HG02981 (cell line): ENCODE measurements at regions not wholly inside any gene's neighbourhood (a gene's known extent, or its start where the extent isn't known, plus 50 kb on each side); places are given as distances from the start of the nearest gene placed in this dataset.

Source experiments
- ATAC-seq: cut with Tn5 transposase; IDR thresholded peaks from one replicate; pipeline ENCODE4 v1.9.1; 2021; ENCODE audit warnings: mild to moderate bottlenecking, moderate library complexity; ENCODE audit not compliant: unreplicated experiment

- no peak for ATAC-seq
These were observed 226.0 kb upstream of the TPM1 start for GRCh38 chr15:62816342-62817069.

GRCh38 chr15:62818691-62819090 is 223.9 kb upstream of the TPM1 start:
- no peak for ATAC-seq

- no peak for ATAC-seq
These were observed 221.0 kb upstream of the TPM1 start for GRCh38 chr15:62821384-62822131.

DNA sequence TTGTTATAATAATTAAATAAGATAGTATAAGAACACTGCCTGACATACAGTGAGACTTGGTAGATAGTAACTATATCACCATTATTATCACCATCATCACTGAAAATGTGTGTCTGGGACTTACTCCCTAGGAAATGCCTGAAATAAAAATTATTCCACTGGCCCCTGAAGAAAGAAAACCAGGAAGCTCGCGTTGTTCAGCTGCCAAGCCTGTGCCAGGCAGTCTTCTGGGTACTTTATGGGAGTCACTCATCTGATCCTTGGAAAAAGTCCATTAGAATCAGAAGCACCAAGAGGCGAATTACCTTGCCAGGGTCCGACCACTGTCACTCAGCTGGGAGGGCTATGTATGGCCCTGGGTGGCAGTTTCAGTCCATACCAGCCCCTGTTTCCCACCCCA is 220.3 kb upstream of the TPM1 start:
- ATAC-seq, result no peak

GRCh38 chr15:62823561-62823960 is 219.0 kb upstream of the TPM1 start:
- ATAC-seq, result no peak

- no peak for ATAC-seq
These were observed 218.2 kb upstream of the TPM1 start for GRCh38 chr15:62824111-62825015.

DNA sequence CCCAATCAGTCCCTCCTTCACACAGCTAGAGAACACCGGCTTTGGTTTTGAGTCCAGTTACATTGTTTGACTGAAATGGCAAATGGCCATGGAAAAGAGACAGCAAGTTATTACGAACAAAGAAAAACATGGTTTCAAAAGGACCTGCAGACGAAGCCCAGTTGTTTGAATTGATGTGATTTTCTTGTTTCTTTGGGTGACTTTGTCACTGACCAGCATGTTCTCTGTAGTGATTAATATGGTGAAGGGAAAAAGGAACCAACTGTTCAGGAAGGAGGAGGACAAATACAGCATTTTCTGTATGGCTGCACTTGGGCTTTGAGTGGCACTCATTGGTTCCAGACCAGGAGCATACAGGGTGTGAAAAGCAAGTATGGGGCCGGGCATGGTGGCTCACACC is 217.4 kb upstream of the TPM1 start:
- ATAC-seq, result no peak

- ATAC-seq, result no peak
These were observed 216.0 kb upstream of the TPM1 start for GRCh38 chr15:62826561-62826960.

GRCh38 chr15:62828364-62828763 is 214.2 kb upstream of the TPM1 start:
- ATAC-seq, result no peak

DNA sequence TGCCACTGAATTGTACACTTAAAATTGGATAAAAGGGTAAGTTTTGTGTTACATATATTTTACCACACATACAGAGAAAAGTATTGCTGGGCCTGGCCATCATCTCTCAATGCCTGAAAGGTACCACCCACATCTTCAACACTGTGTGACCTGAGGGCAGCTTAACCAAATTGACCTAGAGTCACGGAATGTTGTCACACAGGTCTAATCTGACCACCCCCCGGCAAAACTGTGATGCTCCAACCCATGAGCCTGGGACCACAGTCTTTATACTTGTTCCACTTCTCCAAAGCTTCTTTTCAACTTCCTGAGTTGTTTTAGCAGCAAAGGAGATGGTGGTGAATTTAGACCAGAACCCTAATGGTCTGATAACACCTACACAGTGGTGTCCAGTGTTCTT is 210.3 kb upstream of the TPM1 start:
- no peak for ATAC-seq

DNA sequence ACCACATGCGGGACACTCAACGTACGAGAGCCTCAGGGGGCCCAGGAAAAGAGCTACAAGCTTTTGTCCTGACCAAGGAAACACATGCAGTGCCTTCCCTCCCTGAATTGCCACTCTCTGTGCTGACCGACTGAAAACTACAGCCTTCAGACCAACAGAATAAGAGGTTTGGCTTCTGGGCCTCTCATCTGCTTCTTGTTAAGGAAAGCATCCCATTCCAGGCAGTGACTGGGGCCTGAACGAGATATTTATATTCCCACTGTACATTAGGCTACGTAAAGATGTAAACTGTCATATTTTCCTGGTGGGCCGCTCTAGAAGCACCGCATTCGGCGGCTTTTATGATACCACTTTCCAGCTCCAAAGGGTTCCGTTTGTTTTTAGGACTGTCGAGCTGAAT is 208.9 kb upstream of the TPM1 start:
- no peak for ATAC-seq

- ATAC-seq, result no peak
These were observed 207.7 kb upstream of the TPM1 start for GRCh38 chr15:62834686-62835329.

GRCh38 chr15:62835351-62835750 is 207.2 kb upstream of the TPM1 start:
- ATAC-seq, result no peak

DNA sequence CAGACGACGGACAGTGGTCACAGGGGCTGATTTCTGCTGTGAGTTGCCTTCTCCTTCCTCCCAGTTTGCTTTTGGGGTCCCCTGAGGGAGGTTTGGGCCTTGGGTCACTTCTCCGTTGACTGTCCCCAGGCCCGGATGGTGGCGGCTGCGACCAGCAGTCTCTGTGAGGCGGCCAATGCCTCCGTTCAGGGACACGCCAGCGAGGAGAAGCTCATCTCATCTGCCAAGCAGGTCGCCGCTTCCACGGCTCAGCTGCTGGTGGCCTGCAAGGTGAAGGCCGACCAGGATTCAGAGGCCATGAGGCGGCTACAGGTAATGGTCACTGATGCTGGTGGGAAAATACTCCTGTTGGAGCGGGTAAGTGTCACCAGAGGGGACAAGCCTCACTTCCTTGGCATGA is 206.8 kb upstream of the TPM1 start:
- no peak for ATAC-seq

- no peak for ATAC-seq
These were observed 201.8 kb upstream of the TPM1 start for GRCh38 chr15:62840526-62841268.

DNA sequence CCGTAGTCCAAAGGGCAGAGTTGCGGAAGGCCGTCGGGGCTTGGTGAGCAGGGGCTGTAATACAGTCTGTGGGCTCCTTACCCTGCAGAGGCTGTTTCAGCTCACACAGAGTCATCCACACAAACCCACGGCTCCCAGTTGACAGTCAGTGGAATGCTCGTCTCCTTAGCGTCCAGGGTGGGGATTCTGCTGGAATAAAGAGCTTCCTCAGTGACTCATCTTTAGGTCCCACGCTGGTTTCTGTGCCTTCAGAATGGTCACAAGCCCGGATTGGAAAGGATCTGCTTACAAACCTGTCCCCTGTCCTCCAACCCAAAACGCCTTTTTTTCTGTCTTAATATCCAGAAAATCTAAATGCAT is 201.3 kb upstream of the TPM1 start:
- no peak for ATAC-seq

GRCh38 chr15:62841891-62842559 is 200.5 kb upstream of the TPM1 start:
- ATAC-seq, result no peak

DNA sequence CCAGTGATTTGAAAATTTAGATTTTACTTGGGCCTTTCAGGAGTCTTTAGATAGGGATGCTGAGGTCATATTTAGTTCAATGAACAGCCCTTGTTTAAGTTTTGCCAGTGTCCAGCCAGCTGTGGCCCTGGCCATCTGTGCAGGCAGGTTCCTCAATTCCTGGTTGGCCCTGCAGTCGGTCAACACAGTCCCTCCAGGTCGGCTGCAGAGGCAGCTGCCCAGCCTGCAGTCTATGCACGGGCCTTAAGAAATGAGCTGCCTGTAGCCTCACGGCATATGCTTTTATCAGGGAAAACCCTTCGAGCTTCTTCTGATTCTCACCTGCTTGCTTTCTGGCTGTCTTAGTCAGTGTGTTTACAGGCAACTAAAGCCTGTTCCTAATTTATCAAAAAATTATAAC is 199.2 kb upstream of the TPM1 start:
- ATAC-seq, result no peak

- no peak for ATAC-seq
These were observed 197.8 kb upstream of the TPM1 start for GRCh38 chr15:62844564-62845240.
